Endodermal cell (in vitro differentiated cells): ENCODE measurements at regions not wholly inside any gene's neighbourhood (a gene's known extent, or its start where the extent isn't known, plus 50 kb on each side); places are given as distances from the start of the nearest gene placed in this dataset.

ENCODE experiments used
- DNase-seq: peaks from one replicate; pipeline ENCODE4 v3.0.0-alpha.2; 2017
- H3K27ac ChIP-seq: 2 replicates; pipeline ENCODE4 v1.5.1; 2013; ENCODE audit warnings: mild to moderate bottlenecking, low read depth, low read length, moderate library complexity
- H3K27me3 ChIP-seq: 2 replicates; pipeline ENCODE4 v1.6.1; 2013; ENCODE audit warnings: mild to moderate bottlenecking, low read length, moderate library complexity; ENCODE audit not compliant: insufficient read depth, control insufficient read depth, poor library complexity, severe bottlenecking
- H3K36me3 ChIP-seq: 2 replicates; pipeline ENCODE4 v1.7.0; 2013; ENCODE audit warnings: mild to moderate bottlenecking, low read length, moderate library complexity; ENCODE audit not compliant: control insufficient read depth, insufficient read depth
- H3K4me1 ChIP-seq: one replicate; pipeline ENCODE4 v1.7.0; 2013; ENCODE audit warnings: low read length; ENCODE audit not compliant: control insufficient read depth, insufficient read depth
- H3K4me3 ChIP-seq: 2 replicates; pipeline ENCODE4 v1.5.1; 2013; ENCODE audit warnings: mild to moderate bottlenecking, low read length, moderate library complexity
- H3K9ac ChIP-seq: 2 replicates; pipeline ENCODE4 v1.6.1; 2013; ENCODE audit warnings: mild to moderate bottlenecking, low read length, moderate library complexity; ENCODE audit not compliant: poor library complexity, severe bottlenecking; ENCODE audit errors: extremely low read depth
- H3K9me3 ChIP-seq: 2 replicates; pipeline ENCODE4 v1.6.1; 2013; ENCODE audit warnings: mild to moderate bottlenecking, low read length, moderate library complexity; ENCODE audit not compliant: control insufficient read depth
- H3K27ac Mint-ChIP-seq: 2 replicates; pipeline ENCODE4 v1.8.0; 2020; ENCODE audit warnings: mixed read lengths
- H3K27me3 Mint-ChIP-seq: 2 replicates; pipeline ENCODE4 v1.8.0; 2021; ENCODE audit warnings: mild to moderate bottlenecking, mixed read lengths; ENCODE audit not compliant: insufficient read depth
- H3K36me3 Mint-ChIP-seq: 2 replicates; pipeline ENCODE4 v1.8.0; 2020; ENCODE audit warnings: low read depth, mixed read lengths
- H3K4me1 Mint-ChIP-seq: 2 replicates; pipeline ENCODE4 v1.8.0; 2020; ENCODE audit warnings: mixed read lengths
- H3K4me3 Mint-ChIP-seq: 2 replicates; pipeline ENCODE4 v1.8.0; 2020; ENCODE audit warnings: mild to moderate bottlenecking, moderate library complexity, mixed read lengths
- H3K9me3 Mint-ChIP-seq: 2 replicates; pipeline ENCODE4 v1.8.0; 2020; ENCODE audit warnings: mild to moderate bottlenecking, mixed read lengths
- WGBS, 2 experiments: methylation state at CpG; one replicate each; pipeline versions ENCODE4 v1.1.5 to v1.1.7; 2013; ENCODE audit warnings: missing lambda C conversion rate in 2 of 2, mixed read lengths in 1 of 2; ENCODE audit not compliant: insufficient coverage in 1 of 2, insufficient read length in 1 of 2; 5-methylcytosine and 5-hydroxymethylcytosine counted together
- TF ChIP-seq, protein P1 (sequence below): fragments of 200-600 bp; sonication (generic); conservative IDR thresholded peaks from 2 replicates; pipeline ENCODE4 v1.5.0; 2021; ENCODE audit warnings: antibody characterized with exemption, mild to moderate bottlenecking

- TF ChIP-seq, protein P1, sequence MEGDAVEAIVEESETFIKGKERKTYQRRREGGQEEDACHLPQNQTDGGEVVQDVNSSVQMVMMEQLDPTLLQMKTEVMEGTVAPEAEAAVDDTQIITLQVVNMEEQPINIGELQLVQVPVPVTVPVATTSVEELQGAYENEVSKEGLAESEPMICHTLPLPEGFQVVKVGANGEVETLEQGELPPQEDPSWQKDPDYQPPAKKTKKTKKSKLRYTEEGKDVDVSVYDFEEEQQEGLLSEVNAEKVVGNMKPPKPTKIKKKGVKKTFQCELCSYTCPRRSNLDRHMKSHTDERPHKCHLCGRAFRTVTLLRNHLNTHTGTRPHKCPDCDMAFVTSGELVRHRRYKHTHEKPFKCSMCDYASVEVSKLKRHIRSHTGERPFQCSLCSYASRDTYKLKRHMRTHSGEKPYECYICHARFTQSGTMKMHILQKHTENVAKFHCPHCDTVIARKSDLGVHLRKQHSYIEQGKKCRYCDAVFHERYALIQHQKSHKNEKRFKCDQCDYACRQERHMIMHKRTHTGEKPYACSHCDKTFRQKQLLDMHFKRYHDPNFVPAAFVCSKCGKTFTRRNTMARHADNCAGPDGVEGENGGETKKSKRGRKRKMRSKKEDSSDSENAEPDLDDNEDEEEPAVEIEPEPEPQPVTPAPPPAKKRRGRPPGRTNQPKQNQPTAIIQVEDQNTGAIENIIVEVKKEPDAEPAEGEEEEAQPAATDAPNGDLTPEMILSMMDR: no peak
- no peaks in the 10 kb centered on the region for H3K4me1 ChIP-seq
- 76 to 95% methylated on average over 7 to 8 of the region's 8 CpGs for WGBS, 2 experiments
- no peak for DNase-seq
- H3K9ac ChIP-seq: no peak overlapping the region
- no peak overlapping the region for H3K27ac ChIP-seq
- H3K27me3 ChIP-seq: peaks cover 4% of the 10 kb centered on the region
- no peaks in the 10 kb centered on the region for H3K36me3 Mint-ChIP-seq
- H3K27ac Mint-ChIP-seq: no peak overlapping the region
- H3K36me3 ChIP-seq: no peaks in the 10 kb centered on the region
- H3K9me3 Mint-ChIP-seq: peaks cover 34% of the 10 kb centered on the region
- peaks cover 7% of the 10 kb centered on the region for H3K4me1 Mint-ChIP-seq
- peak overlapping the region; percentile 58 for H3K4me3 Mint-ChIP-seq
- no peak overlapping the region for H3K4me3 ChIP-seq
- H3K9me3 ChIP-seq: peaks cover 10% of the 10 kb centered on the region
- peaks cover 19% of the 10 kb centered on the region for H3K27me3 Mint-ChIP-seq
These were observed 216.8 kb downstream of the TTC8 start for GRCh38 chr14:89041257-89041582.

GRCh38 chr14:89042021-89042420, 217.6 kb downstream of the TTC8 start:
- Histone ChIP-seq H3K9me3 (peaks cover 10% of the 10 kb centered on the region), H3K27me3 (peaks cover 4% of the 10 kb centered on the region), H3K4me1 (no peaks in the 10 kb centered on the region), H3K27ac (no peak overlapping the region), H3K9ac (no peak overlapping the region), H3K4me3 (no peak overlapping the region), H3K36me3 (no peaks in the 10 kb centered on the region)
- peaks cover 30% of the 10 kb centered on the region for H3K9me3 Mint-ChIP-seq
- H3K4me3 Mint-ChIP-seq: no peak overlapping the region
- WGBS, 2 experiments: 100% methylated on average over 1 of the region's 1 CpG
- peaks cover 19% of the 10 kb centered on the region for H3K27me3 Mint-ChIP-seq
- TF ChIP-seq, protein P1: no peak
- no peak for DNase-seq
- no peaks in the 10 kb centered on the region for H3K36me3 Mint-ChIP-seq
- H3K27ac Mint-ChIP-seq: no peak overlapping the region
- peaks cover 7% of the 10 kb centered on the region for H3K4me1 Mint-ChIP-seq

DNA sequence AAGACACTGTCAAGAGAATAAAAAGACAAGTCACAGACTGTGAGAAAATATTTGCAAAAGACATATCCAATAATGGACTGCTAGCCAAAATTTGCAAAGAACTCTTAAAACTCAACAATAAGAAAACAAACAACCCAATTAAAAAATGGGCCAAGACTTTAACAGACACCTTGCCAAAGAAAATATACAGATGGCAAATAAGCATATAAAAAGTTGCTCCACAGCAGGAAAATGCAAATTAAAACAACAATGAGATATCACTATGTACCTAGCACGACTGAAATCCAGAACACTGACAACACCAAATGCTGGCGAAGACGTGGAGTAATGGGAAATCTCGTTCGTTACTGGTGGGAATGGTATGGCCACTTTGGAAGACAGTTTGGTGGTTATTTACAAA, 228.9 kb downstream of the TTC8 start:
- Histone ChIP-seq H3K4me1 (no peaks in the 10 kb centered on the region), H3K36me3 (no peaks in the 10 kb centered on the region), H3K27ac (no peak overlapping the region), H3K27me3 (no peaks in the 10 kb centered on the region), H3K9ac (no peak overlapping the region), H3K4me3 (no peak overlapping the region), H3K9me3 (peaks cover 10% of the 10 kb centered on the region)
- no peaks in the 10 kb centered on the region for H3K27me3 Mint-ChIP-seq
- no peak overlapping the region for H3K27ac Mint-ChIP-seq
- peaks cover 16% of the 10 kb centered on the region for H3K9me3 Mint-ChIP-seq
- TF ChIP-seq, protein P1: no peak
- H3K4me1 Mint-ChIP-seq: no peaks in the 10 kb centered on the region
- H3K4me3 Mint-ChIP-seq: no peak overlapping the region
- no peaks in the 10 kb centered on the region for H3K36me3 Mint-ChIP-seq
- DNase-seq: no peak
- WGBS, 2 experiments: 93 to 95% methylated on average over 3 to 5 of the region's 5 CpGs
